ENCODE measurements at regions not wholly inside any gene's neighbourhood (a gene's known extent, or its start where the extent isn't known, plus 50 kb on each side); places are given as distances from the start of the nearest gene placed in this dataset.

GRCh38 chr3:181609030-181609767 lies 102.5 kb upstream of the SOX2 start:
- H3K4me1 Mint-ChIP-seq: peaks cover 30% of the 10 kb centered on the region
- TF ChIP-seq NANOG (IDR thresholded peaks at IDR 0.05; ENCODE audit: borderline replicate concordance) (peak; percentile 38; the same call in 1 of the 2 replicates), STAT1 (IDR thresholded peaks at IDR 0.05; ENCODE audit: unreplicated experiment) (no peak)
- Histone ChIP-seq H3K9me2 (ENCODE audit: insufficient read depth) (no peaks in the 10 kb centered on the region), H3K27ac (ENCODE audit: low read depth) (peak overlapping the region; percentile 60; the same call in 1 of the 2 replicates), H3K4me1 (ENCODE audit: insufficient read depth) (peaks cover 40% of the 10 kb centered on the region), H3K4me3 (no peak overlapping the region), H3K4me2 (peak overlapping the region; percentile 1; the same call in 1 of the 2 replicates), H3K27me3 (ENCODE audit: insufficient read depth) (no peaks in the 10 kb centered on the region), H2AFZ (no peak overlapping the region), H4K20me1 (replicated peaks; ENCODE audit: insufficient read depth) (no peaks in the 10 kb centered on the region), H3F3A (replicated peaks; ENCODE audit: low read depth) (no peaks in the 10 kb centered on the region), H3K36me3 (ENCODE audit: insufficient read depth) (no peaks in the 10 kb centered on the region), H3K79me2 (replicated peaks; ENCODE audit: insufficient read depth) (no peaks in the 10 kb centered on the region)
- no peak overlapping the region for H3K4me3 Mint-ChIP-seq
- H3K27ac Mint-ChIP-seq: no peak overlapping the region
- H3K9me3 Mint-ChIP-seq: no peaks in the 10 kb centered on the region
- ATAC-seq: peak; percentile 69; the same call in 2 of the 3 replicates
- no peaks in the 10 kb centered on the region for H3K36me3 Mint-ChIP-seq (ENCODE audit: low read depth)
- peak; percentile 64 for DNase-seq (ENCODE audit: low spot score)
- no peaks in the 10 kb centered on the region for H3K27me3 Mint-ChIP-seq (ENCODE audit: insufficient read depth, low read depth, poor library complexity)

- no peak overlapping the region for H3K27ac Mint-ChIP-seq
- H3K36me3 ChIP-seq (ENCODE audit: insufficient read depth): no peaks in the 10 kb centered on the region
These were observed 107.5 kb upstream of the SOX2 start for GRCh38 chr3:181604267-181604666.

More at GRCh38 chr3:181604267-181604666, 107.5 kb upstream of the SOX2 start:
- H3F3A ChIP-seq (replicated peaks; ENCODE audit: low read depth): no peaks in the 10 kb centered on the region
- H3K4me3 Mint-ChIP-seq: no peak overlapping the region
- no peak overlapping the region for H2AFZ ChIP-seq
- H4K20me1 ChIP-seq (replicated peaks; ENCODE audit: insufficient read depth): no peaks in the 10 kb centered on the region
- peaks cover 6% of the 10 kb centered on the region for H3K4me1 Mint-ChIP-seq
- DNase-seq (ENCODE audit: low spot score): no peak
- ATAC-seq: no peak
- no peaks in the 10 kb centered on the region for H3K27me3 Mint-ChIP-seq (ENCODE audit: insufficient read depth, low read depth, poor library complexity)
- no peaks in the 10 kb centered on the region for H3K9me2 ChIP-seq (ENCODE audit: insufficient read depth)
- no peaks in the 10 kb centered on the region for H3K27me3 ChIP-seq (ENCODE audit: insufficient read depth)
- H3K4me1 ChIP-seq (ENCODE audit: insufficient read depth): peaks cover 10% of the 10 kb centered on the region; the same call in 1 of the 2 replicates
- H3K4me2 ChIP-seq: no peak overlapping the region
- no peaks in the 10 kb centered on the region for H3K36me3 Mint-ChIP-seq (ENCODE audit: low read depth)
- no peaks in the 10 kb centered on the region; the same call in 2 of the 3 replicates for H3K9me3 Mint-ChIP-seq
- no peaks in the 10 kb centered on the region for H3K79me2 ChIP-seq (replicated peaks; ENCODE audit: insufficient read depth)
- no peak for TF ChIP-seq ETS1 (IDR thresholded peaks at IDR 0.05)
- no peak for TF ChIP-seq CREB1 (CRISPR knock-in tag; IDR thresholded peaks at IDR 0.05; ENCODE audit: low read depth)
- no peak for TF ChIP-seq EZH2phosphoT487 (IDR thresholded peaks at IDR 0.05; ENCODE audit: unreplicated experiment)
- no peak for TF ChIP-seq ZNF331 (CRISPR knock-in tag; IDR thresholded peaks at IDR 0.05; ENCODE audit: low read depth)
- no peak for TF ChIP-seq ZNF114 (CRISPR knock-in tag; IDR thresholded peaks at IDR 0.05)
- no peak for TF ChIP-seq STAT1 (IDR thresholded peaks at IDR 0.05; ENCODE audit: unreplicated experiment)
- no peak for TF ChIP-seq EZH2 (IDR thresholded peaks at IDR 0.05; ENCODE audit: low read depth, unreplicated experiment)
- TF ChIP-seq POLR2AphosphoS5 (IDR thresholded peaks at IDR 0.05; ENCODE audit: low read depth): no peak
- no peak for TF ChIP-seq REST (IDR thresholded peaks at IDR 0.05; ENCODE audit: unreplicated experiment)
- TF ChIP-seq NANOG (IDR thresholded peaks at IDR 0.05; ENCODE audit: borderline replicate concordance): no peak
- H3K4me3 ChIP-seq: no peak overlapping the region
- H3K27ac ChIP-seq (ENCODE audit: low read depth): no peak overlapping the region

Measured in GM23338 (cell line).